PC-9 (cell line): ENCODE measurements at regions not wholly inside any gene's neighbourhood (a gene's known extent, or its start where the extent isn't known, plus 50 kb on each side); places are given as distances from the start of the nearest gene placed in this dataset.

Source experiments
- BruUV-seq: library from RNA; stranded (reverse); fragments of 400-500 nt; replicated peaks from 2 replicates; lab custom pipeline; 2021; lab: Mats Ljungman, UMichigan
- CTCF ChIA-PET: fragments of 300-600 bp; sonication (Branson Sonifier 250); formaldehyde crosslinking; loops from one replicate; lab custom pipeline; 2022; ENCODE audit warnings: antibody characterized with exemption; lab: Charles Lee
- POLR2A ChIA-PET: fragments of 300-600 bp; sonication (Branson Sonifier 250); formaldehyde crosslinking; loops from one replicate; lab custom pipeline; 2022; ENCODE audit warnings: antibody characterized with exemption; ENCODE audit not compliant: unreplicated experiment; lab: Charles Lee
- DNase-seq, 2 experiments: peaks; one replicate each; pipeline versions ENCODE4 v3.0.0 to v3.0.0-alpha.2; 2015 to 2022; ENCODE audit warnings: mixed read lengths in 1 of 2
- H2AFZ ChIP-seq: fragments of 200-600 bp; sonication (generic); 2 replicates; pipeline ENCODE4 v1.8.1; 2017; ENCODE audit warnings: antibody characterized with exemption
- H3F3A ChIP-seq: fragments of 200-600 bp; sonication (generic); 2 replicates; pipeline ENCODE4 v1.8.1; 2017; ENCODE audit warnings: antibody characterized with exemption, mild to moderate bottlenecking, low read depth; ENCODE audit not compliant: insufficient read depth
- H3K27ac ChIP-seq: fragments of 200-600 bp; sonication (generic); 2 replicates; pipeline ENCODE4 v1.6.1; 2016; ENCODE audit warnings: mixed run types
- H3K27me3 ChIP-seq: fragments of 200-600 bp; sonication (generic); 2 replicates; pipeline ENCODE4 v1.6.1; 2016; ENCODE audit warnings: low read depth, mixed run types; ENCODE audit not compliant: insufficient read depth
- H3K36me3 ChIP-seq: fragments of 200-600 bp; sonication (generic); 2 replicates; pipeline ENCODE4 v1.6.1; 2016; ENCODE audit warnings: low read depth, mixed run types
- H3K4me1 ChIP-seq: fragments of 200-600 bp; sonication (generic); replicated peaks from 2 replicates; pipeline ENCODE4 v1.6.1; 2016; ENCODE audit warnings: mixed run types; ENCODE audit not compliant: insufficient read depth
- H3K4me2 ChIP-seq: fragments of 200-600 bp; sonication (generic); 2 replicates; pipeline ENCODE4 v1.6.1; 2017; ENCODE audit warnings: mixed run types
- H3K4me3 ChIP-seq: fragments of 200-600 bp; sonication (generic); 2 replicates; pipeline ENCODE4 v1.6.1; 2016; ENCODE audit warnings: mixed run types
- H3K79me2 ChIP-seq: fragments of 200-600 bp; sonication (generic); 2 replicates; pipeline ENCODE4 v1.6.1; 2017; ENCODE audit warnings: low read depth, mixed run types
- H3K9me2 ChIP-seq: fragments of 200-600 bp; sonication (generic); 2 replicates; pipeline ENCODE4 v1.8.1; 2017; ENCODE audit warnings: mild to moderate bottlenecking; ENCODE audit not compliant: insufficient read depth
- H3K9me3 ChIP-seq: fragments of 200-600 bp; sonication (generic); 2 replicates; pipeline ENCODE4 v1.8.1; 2016; ENCODE audit warnings: low read depth; ENCODE audit not compliant: insufficient read depth
- H4K20me1 ChIP-seq: fragments of 200-600 bp; sonication (generic); 2 replicates; pipeline ENCODE4 v1.8.1; 2017; ENCODE audit not compliant: insufficient read depth
- CTCF ChIP-seq: fragments of 200-600 bp; sonication (generic); conservative IDR thresholded peaks from 2 replicates; pipeline ENCODE4 v1.6.1; 2017; ENCODE audit warnings: mixed run types, antibody characterized with exemption, mild to moderate bottlenecking, moderate library complexity
- EZH2 ChIP-seq: fragments of 200-600 bp; sonication (generic); IDR thresholded peaks from 2 replicates; pipeline ENCODE4 v1.8.0; 2017; ENCODE audit warnings: antibody characterized with exemption, low read depth
- intact Hi-C: fragments of 100-400 bp; cut with micrococcal nuclease; formaldehyde crosslinking; loops from one replicate; pipeline ENCODE4 v1.10.0; 2022; ENCODE audit not compliant: unreplicated experiment

DNA sequence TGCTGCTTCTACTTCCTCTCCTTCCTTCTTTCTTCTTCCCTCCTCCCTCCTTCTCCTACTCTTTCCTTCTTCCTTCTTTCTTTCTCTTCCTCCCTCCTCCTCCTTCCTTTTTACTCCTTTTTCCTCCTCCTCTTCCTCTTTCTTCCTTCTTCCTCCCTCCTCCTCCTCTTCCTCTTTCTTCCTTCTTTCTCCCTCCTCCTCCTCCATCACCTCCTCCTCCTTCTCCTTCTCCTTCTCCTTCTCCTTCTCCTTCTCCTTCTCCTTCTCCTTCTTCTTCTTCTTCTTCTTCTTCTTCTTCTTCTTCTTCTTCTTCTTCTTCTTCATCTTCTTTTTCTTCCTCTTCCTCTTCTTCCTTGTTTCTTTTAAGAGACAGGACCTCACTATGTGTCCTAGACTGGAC is 224.0 kb downstream of the NR2F2 start:
- no peak for TF ChIP-seq EZH2
- TF ChIP-seq CTCF: no peak
- no peaks in the 10 kb centered on the region for H3K79me2 ChIP-seq
- no peaks in the 10 kb centered on the region for H3K9me3 ChIP-seq
- BruUV-seq: no TSS peak
- H3K27me3 ChIP-seq: no peaks in the 10 kb centered on the region
- no peaks in the 10 kb centered on the region for H3F3A ChIP-seq
- H3K4me1 ChIP-seq: no peaks in the 10 kb centered on the region
- H3K4me3 ChIP-seq: no peak overlapping the region
- no peak overlapping the region for H3K4me2 ChIP-seq
- no peaks in the 10 kb centered on the region for H4K20me1 ChIP-seq
- H3K9me2 ChIP-seq: peaks cover 5% of the 10 kb centered on the region; the same call in 1 of the 2 replicates
- ChIA-PET CTCF (no interaction called here), POLR2A (no interaction called here)
- DNase-seq: no peak
- intact Hi-C loops: no loop called here
- H3K36me3 ChIP-seq: no peaks in the 10 kb centered on the region
- no peak overlapping the region for H2AFZ ChIP-seq
- H3K27ac ChIP-seq: no peak overlapping the region

- CTCF ChIA-PET: no interaction called here
- H3K9me2 ChIP-seq: no peaks in the 10 kb centered on the region
- no peaks in the 10 kb centered on the region for H3F3A ChIP-seq
- DNase-seq: no peak
- no peaks in the 10 kb centered on the region for H3K27me3 ChIP-seq
- POLR2A ChIA-PET: no interaction called here
- no peaks in the 10 kb centered on the region for H3K79me2 ChIP-seq
- no peak overlapping the region for H3K4me2 ChIP-seq
- no peaks in the 10 kb centered on the region for H3K4me1 ChIP-seq
- H4K20me1 ChIP-seq: no peaks in the 10 kb centered on the region
- BruUV-seq: no TSS peak
- H3K27ac ChIP-seq: no peak overlapping the region
- no peak overlapping the region for H3K4me3 ChIP-seq
- H3K9me3 ChIP-seq: no peaks in the 10 kb centered on the region
- TF ChIP-seq EZH2: no peak
- TF ChIP-seq CTCF: no peak
- no peaks in the 10 kb centered on the region for H3K36me3 ChIP-seq
- intact Hi-C loops: no loop called here
- no peak overlapping the region for H2AFZ ChIP-seq
Observed at GRCh38 chr15:96559087-96559486, 228.6 kb downstream of the NR2F2 start.

GRCh38 chr15:96559631-96560030 is 229.1 kb downstream of the NR2F2 start:
- Histone ChIP-seq H3K4me2 (no peak overlapping the region), H3K79me2 (no peaks in the 10 kb centered on the region), H3K4me3 (no peak overlapping the region), H3K27me3 (no peaks in the 10 kb centered on the region), H2AFZ (no peak overlapping the region), H3K36me3 (no peaks in the 10 kb centered on the region), H3F3A (no peaks in the 10 kb centered on the region), H4K20me1 (no peaks in the 10 kb centered on the region), H3K9me3 (no peaks in the 10 kb centered on the region), H3K27ac (no peak overlapping the region), H3K4me1 (no peaks in the 10 kb centered on the region), H3K9me2 (no peaks in the 10 kb centered on the region)
- ChIA-PET POLR2A (no interaction called here), CTCF (no interaction called here)
- no peak for TF ChIP-seq CTCF
- TF ChIP-seq EZH2: no peak
- intact Hi-C loops: no loop called here
- no peak for DNase-seq
- no TSS peak for BruUV-seq
